HEK293T (cell line): ENCODE measurements at regions not wholly inside any gene's neighbourhood (a gene's known extent, or its start where the extent isn't known, plus 50 kb on each side); places are given as distances from the start of the nearest gene placed in this dataset.

Experiments used
- ARNT ChIP-seq: fragments of 450-650 bp; IDR thresholded peaks from 2 replicates; pipeline ENCODE4 v1.6.1; 2017; ENCODE audit warnings: mild to moderate bottlenecking
- FOXM1 ChIP-seq: fragments of 450-650 bp; IDR thresholded peaks from 2 replicates; pipeline ENCODE4 v1.6.1; 2017; ENCODE audit warnings: mild to moderate bottlenecking, borderline replicate concordance

DNA sequence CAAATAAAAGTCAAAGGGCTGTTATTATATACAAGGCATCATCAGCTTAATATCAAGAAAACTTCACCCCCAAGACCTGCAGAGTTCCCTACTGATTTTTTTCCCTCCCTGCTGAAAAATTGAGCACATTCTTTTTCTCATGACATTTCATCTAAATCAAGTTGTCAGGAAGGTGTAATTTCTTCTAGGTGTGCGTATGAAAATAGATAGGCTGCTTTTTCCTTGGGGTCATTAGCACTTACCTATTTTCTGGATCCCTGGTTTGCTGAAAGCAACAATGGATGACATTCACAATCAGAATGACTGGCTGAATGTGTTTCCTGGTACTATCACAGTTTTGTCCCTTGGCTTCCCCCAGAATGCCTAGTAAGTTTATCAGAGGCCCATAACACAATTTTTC lies 225.0 kb upstream of the KIRREL3 start:
- TF ChIP-seq FOXM1 = no peak
- no peak for TF ChIP-seq ARNT
